Activated naive CD4-positive, alpha-beta T cell treated with anti-CD3 and anti-CD28 coated beads, Interleukin-2, amount 50 U/mL, for 72 hours (primary cell): ENCODE measurements at regions not wholly inside any gene's neighbourhood (a gene's known extent, or its start where the extent isn't known, plus 50 kb on each side); places are given as distances from the start of the nearest gene placed in this dataset.
"Not testable (repeated sequence)": the region's sequence is repeated elsewhere in the genome, so short reads cannot be mapped to it uniquely, and the experiment has no call there.

Experiments
- ATAC-seq, 2 donors: fragments of 150-1000 bp; cut with Tn5 transposase; 2 replicates each; pipeline ENCODE4 v1.10.0; 2021; ENCODE audit warnings: mild to moderate bottlenecking in 2 of 2, moderate library complexity in 2 of 2
- DNase-seq, 2 donors: peaks; one replicate each; pipeline ENCODE4 v3.0.0; 2021 to 2022; ENCODE audit warnings: low spot score in 2 of 2
- H3K27ac Mint-ChIP-seq, 2 donors: one replicate each; pipeline ENCODE4 v1.8.0; 2022; ENCODE audit warnings: mild to moderate bottlenecking in 2 of 2, mixed read lengths in 2 of 2
- H3K36me3 Mint-ChIP-seq, 2 donors: one replicate each; pipeline ENCODE4 v1.8.0; 2022; ENCODE audit warnings: mixed read lengths in 2 of 2
- H3K9me3 Mint-ChIP-seq, 2 donors: one replicate each; pipeline ENCODE4 v1.8.0; 2022; ENCODE audit warnings: mixed read lengths in 2 of 2

GRCh38 chr1:200269256-200269655 is 140.6 kb downstream of the ZNF281 start:
- H3K36me3 Mint-ChIP-seq = no peaks in the 10 kb centered on the region
- ATAC-seq (no peak), DNase-seq (no peak)
- no peak overlapping the region for H3K27ac Mint-ChIP-seq
- no peaks in the 10 kb centered on the region for H3K9me3 Mint-ChIP-seq

GRCh38 chr1:200267937-200268336 is 141.9 kb downstream of the ZNF281 start:
- ATAC-seq (no peak), DNase-seq (no peak)
- H3K36me3 Mint-ChIP-seq = no peaks in the 10 kb centered on the region
- no peak overlapping the region for H3K27ac Mint-ChIP-seq
- no peaks in the 10 kb centered on the region for H3K9me3 Mint-ChIP-seq

GRCh38 chr1:200267458-200267857 is 142.4 kb downstream of the ZNF281 start:
- DNase-seq (no peak), ATAC-seq (no peak)
- no peaks in the 10 kb centered on the region for H3K9me3 Mint-ChIP-seq
- no peaks in the 10 kb centered on the region for H3K36me3 Mint-ChIP-seq
- no peak overlapping the region for H3K27ac Mint-ChIP-seq

GRCh38 chr1:200266871-200267270 is 143.0 kb downstream of the ZNF281 start:
- no peak for ATAC-seq
- Mint-ChIP-seq H3K9me3 (no peaks in the 10 kb centered on the region), H3K36me3 (no peaks in the 10 kb centered on the region), H3K27ac (no peak overlapping the region)
- DNase-seq = no peak

DNA sequence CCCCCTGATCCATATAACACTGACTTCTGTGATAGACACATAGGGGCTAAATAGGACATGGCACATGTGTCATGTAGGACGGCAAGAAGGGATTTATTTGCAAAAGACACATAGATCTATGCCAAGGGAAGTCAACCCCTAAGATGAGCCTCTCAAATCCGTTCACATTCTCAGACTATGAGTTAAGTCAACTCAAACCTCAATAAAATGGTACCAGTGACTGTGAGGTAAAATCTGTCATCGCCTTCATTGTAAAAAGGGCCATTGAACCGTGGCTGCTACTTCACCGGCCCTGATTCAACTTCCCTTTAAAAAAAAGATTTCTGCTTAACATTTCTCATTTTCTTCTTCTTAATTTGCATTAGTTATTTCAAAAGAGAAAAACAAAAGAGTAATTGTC is 144.0 kb downstream of the ZNF281 start:
- DNase-seq (no peak), ATAC-seq (no peak)
- Mint-ChIP-seq H3K27ac (no peak overlapping the region), H3K36me3 (no peaks in the 10 kb centered on the region), H3K9me3 (no peaks in the 10 kb centered on the region)

GRCh38 chr1:200265104-200265503 is 144.7 kb downstream of the ZNF281 start:
- no peaks in the 10 kb centered on the region for H3K9me3 Mint-ChIP-seq
- no peak overlapping the region for H3K27ac Mint-ChIP-seq
- ATAC-seq (no peak), DNase-seq (no peak)
- no peaks in the 10 kb centered on the region for H3K36me3 Mint-ChIP-seq

DNA sequence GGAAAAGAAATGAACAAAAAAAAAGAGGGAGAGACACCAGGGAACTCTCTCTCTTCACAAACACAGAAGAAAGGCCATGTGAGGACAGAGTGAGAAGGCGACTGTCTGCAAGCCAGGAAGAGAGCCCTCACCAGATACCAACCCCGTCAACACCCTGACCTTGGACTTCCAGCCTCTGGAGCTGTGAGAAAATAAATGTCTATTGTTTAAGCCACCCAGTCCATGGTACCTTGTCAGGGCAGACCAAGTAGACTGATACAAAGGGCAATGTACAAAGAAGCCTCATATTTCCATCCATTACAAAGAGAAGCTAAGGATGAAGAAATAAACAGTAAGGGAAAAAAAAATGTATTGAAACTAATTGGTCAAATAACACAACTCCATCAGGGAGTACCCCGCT is 146.6 kb downstream of the ZNF281 start:
- ATAC-seq (no peak), DNase-seq (no peak)
- Mint-ChIP-seq H3K36me3 (no peaks in the 10 kb centered on the region), H3K27ac (no peak overlapping the region), H3K9me3 (no peaks in the 10 kb centered on the region)

- Mint-ChIP-seq H3K36me3 (no peaks in the 10 kb centered on the region), H3K9me3 (no peaks in the 10 kb centered on the region), H3K27ac (no peak overlapping the region)
- peak in 1 of 2 donors; percentile 93 for ATAC-seq
- DNase-seq = no peak
Observed at GRCh38 chr1:200262326-200262965, 147.4 kb downstream of the ZNF281 start.

- Mint-ChIP-seq H3K9me3 (no peaks in the 10 kb centered on the region), H3K36me3 (no peaks in the 10 kb centered on the region), H3K27ac (no peak overlapping the region)
- DNase-seq (no peak), ATAC-seq (no peak)
Observed at GRCh38 chr1:200260597-200261335, 149.1 kb downstream of the ZNF281 start.

- no peak for ATAC-seq
- no peak for DNase-seq
- no peaks in the 10 kb centered on the region for H3K9me3 Mint-ChIP-seq
- H3K36me3 Mint-ChIP-seq = no peaks in the 10 kb centered on the region
- H3K27ac Mint-ChIP-seq = no peak overlapping the region
Observed at GRCh38 chr1:200258447-200259375, 151.1 kb downstream of the ZNF281 start.

DNA sequence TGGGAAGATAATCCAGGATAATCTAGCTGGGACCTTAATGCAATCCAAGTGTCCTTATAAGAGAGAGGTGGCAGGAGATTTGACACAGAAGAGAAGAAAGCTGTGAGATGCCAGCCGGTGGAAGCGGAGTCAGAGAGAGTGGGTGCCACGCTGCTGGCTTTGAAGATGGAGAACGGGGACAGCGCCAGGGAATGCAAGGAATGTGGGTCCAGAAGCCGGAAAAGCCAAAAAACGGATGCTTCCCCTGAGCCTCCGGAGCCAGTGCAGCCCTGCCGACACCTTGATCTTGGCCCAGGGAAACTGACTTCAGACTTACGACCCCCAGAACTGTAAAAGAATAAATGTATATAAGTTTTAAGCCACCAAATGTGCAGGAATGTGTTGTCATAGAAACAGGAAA is 152.6 kb downstream of the ZNF281 start:
- no peak overlapping the region for H3K27ac Mint-ChIP-seq
- no peaks in the 10 kb centered on the region for H3K36me3 Mint-ChIP-seq
- DNase-seq (no peak), ATAC-seq (no peak)
- H3K9me3 Mint-ChIP-seq = no peaks in the 10 kb centered on the region

GRCh38 chr1:200254602-200255001 is 155.2 kb downstream of the ZNF281 start:
- not testable (repeated sequence) for H3K9me3 Mint-ChIP-seq, DNase-seq, H3K36me3 Mint-ChIP-seq
- peak overlapping the region in 1 of 2 donors; percentile 11 for H3K27ac Mint-ChIP-seq
- peak in 1 of 2 donors; percentile 59 for ATAC-seq

DNA sequence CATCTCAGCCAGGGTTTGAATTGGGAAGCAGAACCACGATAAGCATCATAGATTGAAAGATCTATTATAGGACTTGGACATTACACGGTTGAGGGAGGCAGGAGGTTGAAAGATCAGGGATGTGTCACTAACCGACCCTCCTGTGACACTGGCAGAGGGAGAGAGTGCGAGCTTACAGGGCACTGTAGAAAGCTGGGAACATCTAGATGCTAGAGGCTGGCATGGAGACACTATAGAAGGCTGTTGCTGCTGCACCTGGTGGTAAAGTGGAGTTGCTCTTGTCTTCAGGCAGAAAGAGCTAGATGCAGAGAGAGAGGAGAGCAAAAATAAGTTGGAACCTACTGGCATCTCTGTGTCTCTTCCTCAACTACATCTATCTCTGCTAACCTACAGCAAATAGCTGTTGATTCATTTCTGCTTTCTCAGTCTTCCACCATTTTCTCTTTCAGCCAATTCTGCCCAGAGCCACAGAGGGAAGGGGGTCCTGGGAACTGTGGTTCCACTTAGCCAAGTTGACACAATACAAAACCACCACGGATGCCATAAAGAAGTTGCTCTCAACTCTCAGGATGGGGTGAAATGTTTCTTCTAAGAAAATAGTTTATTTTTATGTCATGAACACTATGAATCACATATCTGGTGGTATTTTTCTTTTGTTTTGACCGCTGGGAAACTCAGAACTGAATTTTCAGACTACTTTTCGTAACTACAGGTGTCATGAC is 155.9 kb downstream of the ZNF281 start:
- ATAC-seq (peak; percentile 33 to 93), DNase-seq (peak in 1 of 2 donors; percentile 47)
- Mint-ChIP-seq H3K27ac (peak overlapping the region in 1 of 2 donors; percentile 26), H3K36me3 (no peaks in the 10 kb centered on the region), H3K9me3 (no peaks in the 10 kb centered on the region)

- no peak for DNase-seq
- ATAC-seq = no peak
- H3K9me3 Mint-ChIP-seq = no peaks in the 10 kb centered on the region
- H3K27ac Mint-ChIP-seq = no peak overlapping the region
- H3K36me3 Mint-ChIP-seq = no peaks in the 10 kb centered on the region
Observed at GRCh38 chr1:200252531-200252930, 157.3 kb downstream of the ZNF281 start.

GRCh38 chr1:200250469-200250868 is 159.4 kb downstream of the ZNF281 start:
- H3K9me3 Mint-ChIP-seq = no peaks in the 10 kb centered on the region
- H3K36me3 Mint-ChIP-seq = no peaks in the 10 kb centered on the region
- DNase-seq (no peak), ATAC-seq (no peak)
- H3K27ac Mint-ChIP-seq = no peak overlapping the region

GRCh38 chr1:200248541-200248940 is 161.3 kb downstream of the ZNF281 start:
- ATAC-seq = no peak
- no peaks in the 10 kb centered on the region for H3K36me3 Mint-ChIP-seq
- no peaks in the 10 kb centered on the region for H3K9me3 Mint-ChIP-seq

DNA sequence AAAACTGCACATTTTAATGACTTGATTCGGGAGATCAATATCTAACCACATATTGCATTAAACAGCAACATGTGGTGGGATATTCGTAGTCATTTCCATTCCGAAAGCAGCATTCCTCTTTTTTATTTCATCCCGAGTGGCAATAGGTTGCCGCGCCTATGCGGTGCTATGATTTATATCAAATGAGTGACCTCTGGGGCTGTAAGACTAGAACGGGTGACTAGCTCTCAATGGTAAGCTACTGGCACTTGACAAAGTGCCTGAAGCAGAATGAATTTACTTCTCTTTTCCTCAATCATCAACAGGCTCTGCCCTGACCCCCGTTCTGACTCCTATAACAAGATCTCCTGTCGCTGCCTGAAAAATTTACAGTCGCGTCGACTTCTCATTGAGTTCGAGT is 162.3 kb downstream of the ZNF281 start:
- no peak for DNase-seq
- no peak overlapping the region for H3K27ac Mint-ChIP-seq
- no peaks in the 10 kb centered on the region for H3K9me3 Mint-ChIP-seq
- no peaks in the 10 kb centered on the region for H3K36me3 Mint-ChIP-seq
- no peak for ATAC-seq

More at GRCh38 chr1:200248541-200248940, 161.3 kb downstream of the ZNF281 start:
- no peak for DNase-seq
- H3K27ac Mint-ChIP-seq = no peak overlapping the region
